Glutamatergic neuron (in vitro differentiated cells): ENCODE measurements at regions not wholly inside any gene's neighbourhood (a gene's known extent, or its start where the extent isn't known, plus 50 kb on each side); places are given as distances from the start of the nearest gene placed in this dataset.

ENCODE experiments used
- DNase-seq: peaks from one replicate; pipeline ENCODE4 v3.0.0; 2022
- H3K27ac Mint-ChIP-seq: one replicate; pipeline ENCODE4 v1.8.0; 2020; ENCODE audit warnings: mild to moderate bottlenecking, mixed read lengths, inconsistent platforms; ENCODE audit not compliant: unreplicated experiment
- H3K27me3 Mint-ChIP-seq: one replicate; pipeline ENCODE4 v1.8.0; 2020; ENCODE audit warnings: mild to moderate bottlenecking, moderate library complexity, mixed read lengths, inconsistent platforms; ENCODE audit not compliant: unreplicated experiment
- H3K36me3 Mint-ChIP-seq: one replicate; pipeline ENCODE4 v1.8.0; 2020; ENCODE audit warnings: mild to moderate bottlenecking, mixed read lengths, inconsistent platforms; ENCODE audit not compliant: unreplicated experiment
- H3K4me1 Mint-ChIP-seq: one replicate; pipeline ENCODE4 v1.8.0; 2020; ENCODE audit warnings: mild to moderate bottlenecking, low read depth, mixed read lengths, inconsistent platforms; ENCODE audit not compliant: unreplicated experiment
- H3K4me3 Mint-ChIP-seq: one replicate; pipeline ENCODE4 v1.8.0; 2020; ENCODE audit warnings: mild to moderate bottlenecking, mixed read lengths, inconsistent platforms; ENCODE audit not compliant: unreplicated experiment
- H3K9me3 Mint-ChIP-seq: one replicate; pipeline ENCODE4 v1.8.0; 2020; ENCODE audit warnings: mild to moderate bottlenecking, moderate library complexity, mixed read lengths, inconsistent platforms; ENCODE audit not compliant: unreplicated experiment
- TF ChIP-seq, protein P1 (sequence below): fragments of 200-600 bp; sonication (generic); IDR thresholded peaks from one replicate; pipeline ENCODE4 v1.5.0; 2021; ENCODE audit not compliant: partially characterized antibody, unreplicated experiment

DNA sequence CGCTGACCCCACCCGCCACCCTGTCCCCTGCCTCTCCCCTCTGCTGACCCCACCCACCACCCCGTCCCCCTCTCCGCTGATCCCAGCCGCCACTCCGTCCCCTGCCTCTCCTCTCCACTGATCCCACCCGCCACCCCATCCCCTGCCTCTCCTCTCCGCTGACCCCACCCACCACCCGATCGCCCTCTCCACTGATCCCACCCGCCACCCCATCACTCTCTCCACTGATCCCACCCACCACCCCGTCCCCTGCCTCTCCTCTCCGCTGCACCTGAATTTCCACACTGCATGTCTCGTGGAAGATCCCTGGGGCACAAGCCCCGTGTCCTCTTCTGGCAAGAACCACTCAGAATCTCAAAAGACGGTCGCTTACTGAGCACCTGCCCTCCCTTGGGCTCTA is 53.4 kb upstream of the OLFM1 start:
- TF ChIP-seq, protein P1, sequence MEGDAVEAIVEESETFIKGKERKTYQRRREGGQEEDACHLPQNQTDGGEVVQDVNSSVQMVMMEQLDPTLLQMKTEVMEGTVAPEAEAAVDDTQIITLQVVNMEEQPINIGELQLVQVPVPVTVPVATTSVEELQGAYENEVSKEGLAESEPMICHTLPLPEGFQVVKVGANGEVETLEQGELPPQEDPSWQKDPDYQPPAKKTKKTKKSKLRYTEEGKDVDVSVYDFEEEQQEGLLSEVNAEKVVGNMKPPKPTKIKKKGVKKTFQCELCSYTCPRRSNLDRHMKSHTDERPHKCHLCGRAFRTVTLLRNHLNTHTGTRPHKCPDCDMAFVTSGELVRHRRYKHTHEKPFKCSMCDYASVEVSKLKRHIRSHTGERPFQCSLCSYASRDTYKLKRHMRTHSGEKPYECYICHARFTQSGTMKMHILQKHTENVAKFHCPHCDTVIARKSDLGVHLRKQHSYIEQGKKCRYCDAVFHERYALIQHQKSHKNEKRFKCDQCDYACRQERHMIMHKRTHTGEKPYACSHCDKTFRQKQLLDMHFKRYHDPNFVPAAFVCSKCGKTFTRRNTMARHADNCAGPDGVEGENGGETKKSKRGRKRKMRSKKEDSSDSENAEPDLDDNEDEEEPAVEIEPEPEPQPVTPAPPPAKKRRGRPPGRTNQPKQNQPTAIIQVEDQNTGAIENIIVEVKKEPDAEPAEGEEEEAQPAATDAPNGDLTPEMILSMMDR, result no peak
- Mint-ChIP-seq H3K36me3 (peaks cover 5% of the 10 kb centered on the region), H3K27me3 (peaks cover 7% of the 10 kb centered on the region)

DNA sequence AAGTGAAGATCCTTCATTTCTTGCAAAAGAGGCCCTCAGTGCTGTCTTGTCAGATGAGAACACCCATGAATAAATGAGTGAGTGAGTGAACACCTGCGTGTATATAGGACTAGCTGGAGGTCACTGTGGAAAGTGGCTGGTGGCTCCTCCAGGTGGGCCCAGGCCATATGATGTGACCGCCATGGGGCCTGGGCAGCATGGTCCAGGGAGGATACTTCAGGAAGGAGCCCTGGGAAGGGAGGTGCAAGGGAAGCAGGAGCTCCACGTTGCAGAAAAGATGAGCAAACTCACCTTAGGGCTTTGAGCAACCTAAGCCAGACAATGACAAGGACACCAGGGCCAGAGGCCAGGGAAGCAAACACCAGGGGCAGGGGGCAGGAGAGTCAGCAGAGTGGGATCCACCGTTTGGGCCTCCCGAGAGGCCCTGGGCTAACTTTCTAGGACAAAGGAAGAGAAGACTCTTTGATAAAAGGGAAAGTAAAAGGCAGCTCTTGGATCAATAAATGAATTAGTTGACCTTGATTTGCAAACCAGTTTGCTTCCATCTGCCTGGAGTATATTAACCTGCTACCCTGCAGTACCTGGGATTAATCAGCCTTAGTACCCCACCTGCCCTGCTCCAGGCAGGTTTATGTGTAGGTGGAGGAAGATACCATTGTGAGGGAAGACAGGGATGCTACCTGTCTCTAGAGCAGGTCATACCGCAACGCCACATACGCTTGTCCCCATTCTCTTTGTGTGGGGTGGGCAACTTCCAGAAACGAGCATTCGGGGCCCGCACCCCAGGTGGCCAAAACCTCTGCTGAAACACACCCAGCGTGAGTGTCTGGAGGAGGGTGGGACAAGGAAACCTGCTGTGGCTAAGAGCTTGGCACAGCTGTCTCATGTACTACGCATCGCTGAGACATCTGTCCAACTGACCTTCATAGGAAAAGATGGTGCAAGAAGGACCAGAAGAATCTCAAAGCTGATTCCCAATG is 51.4 kb upstream of the OLFM1 start:
- H3K36me3 Mint-ChIP-seq, result peaks cover 5% of the 10 kb centered on the region
- H3K4me3 Mint-ChIP-seq, result no peak overlapping the region
- H3K27ac Mint-ChIP-seq, result no peak overlapping the region
- no peak for DNase-seq
- TF ChIP-seq, protein P1, result no peak
- H3K27me3 Mint-ChIP-seq, result peaks cover 7% of the 10 kb centered on the region
- H3K9me3 Mint-ChIP-seq, result peaks cover 8% of the 10 kb centered on the region
- peaks cover 3% of the 10 kb centered on the region for H3K4me1 Mint-ChIP-seq

More for the DNA sequence above, 53.4 kb upstream of the OLFM1 start:
- Mint-ChIP-seq H3K4me3 (no peak overlapping the region), H3K9me3 (peaks cover 8% of the 10 kb centered on the region), H3K27ac (no peak overlapping the region), H3K4me1 (peaks cover 19% of the 10 kb centered on the region)
- DNase-seq, result no peak

DNA sequence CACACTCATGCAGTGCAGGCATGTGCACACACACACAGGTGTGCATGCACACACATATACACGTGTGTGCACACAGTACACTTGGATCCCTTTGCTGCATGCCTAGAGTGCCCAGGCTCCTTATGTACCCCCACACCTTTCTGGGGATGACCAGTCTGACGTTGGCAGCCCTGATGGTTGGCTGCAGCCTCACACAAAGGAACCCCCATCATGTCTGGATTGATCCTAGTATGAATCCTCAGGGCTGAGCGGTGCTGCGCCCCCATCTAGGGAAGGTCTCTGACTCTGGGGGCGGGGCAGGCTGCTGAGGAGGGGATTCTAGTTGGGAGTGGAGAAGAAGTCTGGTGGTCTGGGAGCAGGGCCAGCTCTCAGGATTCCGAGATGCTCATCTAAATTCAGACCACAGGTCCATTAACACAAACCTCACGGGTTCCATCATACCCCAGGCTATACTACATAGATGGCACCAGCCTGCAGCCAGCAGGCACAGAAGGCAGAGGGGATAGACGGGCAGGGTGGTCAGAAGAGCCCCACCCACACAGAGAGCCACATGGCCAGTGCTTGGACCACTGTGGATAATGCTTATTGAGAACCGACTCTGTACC is 50.5 kb upstream of the OLFM1 start:
- Mint-ChIP-seq H3K36me3 (peaks cover 5% of the 10 kb centered on the region), H3K4me1 (peaks cover 3% of the 10 kb centered on the region), H3K27me3 (peaks cover 8% of the 10 kb centered on the region), H3K27ac (no peak overlapping the region), H3K4me3 (no peak overlapping the region), H3K9me3 (peaks cover 8% of the 10 kb centered on the region)
- TF ChIP-seq, protein P1, result no peak
- no peak for DNase-seq

DNA sequence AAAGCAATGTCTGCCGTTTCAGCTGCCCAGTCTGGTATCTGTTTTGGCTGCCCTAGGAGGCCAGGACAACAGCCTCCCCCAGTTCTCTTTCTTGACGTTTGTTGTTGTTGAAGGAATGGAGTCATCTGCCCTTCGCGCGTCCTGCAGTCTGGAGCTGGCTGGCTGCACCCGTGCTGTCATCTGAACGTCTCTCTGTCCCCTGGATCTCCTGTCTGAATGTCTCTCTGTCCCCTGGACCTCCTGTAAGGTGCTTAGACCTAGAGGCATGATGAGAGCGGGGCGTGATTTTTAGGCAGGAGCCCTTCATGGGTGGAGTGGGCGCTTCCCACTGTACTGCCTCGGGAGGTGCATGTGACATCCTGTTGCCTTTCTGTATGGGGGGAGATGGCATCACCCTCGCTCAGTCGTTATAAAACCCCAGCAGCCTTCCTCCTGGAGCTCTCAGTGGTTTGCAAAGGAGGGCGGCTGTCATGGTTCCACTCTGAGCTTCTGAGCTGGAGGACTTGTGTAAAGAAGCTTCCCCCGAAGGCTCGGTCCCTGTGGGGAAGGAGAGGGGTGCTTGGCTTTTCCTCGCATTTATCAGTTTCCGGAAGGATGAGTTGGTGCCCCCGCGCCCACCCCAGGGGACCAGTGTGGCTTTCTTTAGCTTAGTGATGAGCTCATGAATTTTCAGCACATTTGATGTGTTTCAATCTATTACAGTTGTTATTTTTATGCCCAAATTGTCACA is 49.8 kb upstream of the OLFM1 start:
- Mint-ChIP-seq H3K9me3 (peaks cover 8% of the 10 kb centered on the region), H3K27me3 (peaks cover 9% of the 10 kb centered on the region), H3K27ac (no peak overlapping the region), H3K36me3 (peaks cover 5% of the 10 kb centered on the region), H3K4me1 (peaks cover 3% of the 10 kb centered on the region), H3K4me3 (no peak overlapping the region)
- DNase-seq, result no peak
- TF ChIP-seq, protein P1, result no peak
